GM18909 (cell line): ENCODE measurements at regions not wholly inside any gene's neighbourhood (a gene's known extent, or its start where the extent isn't known, plus 50 kb on each side); places are given as distances from the start of the nearest gene placed in this dataset.

Experiments
- ATAC-seq: cut with Tn5 transposase; IDR thresholded peaks from one replicate; pipeline ENCODE4 v1.9.1; 2021; ENCODE audit warnings: mild to moderate bottlenecking; ENCODE audit not compliant: unreplicated experiment, poor library complexity

GRCh38 chr2:12262681-12263436 lies 453.9 kb upstream of the TRIB2 start:
- no peak for ATAC-seq

GRCh38 chr2:12263730-12264129 lies 453.0 kb upstream of the TRIB2 start:
- ATAC-seq, result no peak

- no peak for ATAC-seq
Observed at GRCh38 chr2:12264146-12264545, 452.6 kb upstream of the TRIB2 start.

- no peak for ATAC-seq
Observed at GRCh38 chr2:12265646-12266045, 451.1 kb upstream of the TRIB2 start.

- no peak for ATAC-seq
Observed at GRCh38 chr2:12267042-12267441, 449.7 kb upstream of the TRIB2 start.

- ATAC-seq, result no peak
Observed at GRCh38 chr2:12269041-12269972, 447.4 kb upstream of the TRIB2 start.

- ATAC-seq, result peak; percentile 86
Observed at GRCh38 chr2:12270876-12271588, 445.7 kb upstream of the TRIB2 start.

GRCh38 chr2:12271589-12271984 lies 445.1 kb upstream of the TRIB2 start:
- ATAC-seq, result peak; percentile 39

GRCh38 chr2:12273111-12273510 lies 443.6 kb upstream of the TRIB2 start:
- ATAC-seq, result no peak

- no peak for ATAC-seq
Observed at GRCh38 chr2:12274591-12274990, 442.1 kb upstream of the TRIB2 start.

- ATAC-seq, result no peak
Observed at GRCh38 chr2:12277241-12278034, 439.3 kb upstream of the TRIB2 start.

GRCh38 chr2:12278217-12278750 lies 438.5 kb upstream of the TRIB2 start:
- ATAC-seq, result no peak

GRCh38 chr2:12282780-12283695 lies 433.7 kb upstream of the TRIB2 start:
- ATAC-seq, result peak; percentile 91

- ATAC-seq, result no peak
Observed at GRCh38 chr2:12284037-12284436, 432.7 kb upstream of the TRIB2 start.

GRCh38 chr2:12284487-12284886 lies 432.2 kb upstream of the TRIB2 start:
- no peak for ATAC-seq

- ATAC-seq, result no peak
Observed at GRCh38 chr2:12286347-12286746, 430.4 kb upstream of the TRIB2 start.

GRCh38 chr2:12287220-12287751 lies 429.4 kb upstream of the TRIB2 start:
- ATAC-seq, result no peak

GRCh38 chr2:12288048-12288447 lies 428.7 kb upstream of the TRIB2 start:
- no peak for ATAC-seq
